Lower leg skin (tissue), 3 donors: ENCODE measurements at regions not wholly inside any gene's neighbourhood (a gene's known extent, or its start where the extent isn't known, plus 50 kb on each side); places are given as distances from the start of the nearest gene placed in this dataset.

Source experiments
- POLR2A ChIP-seq, 2 donors: fragments of 450-650 bp; IDR thresholded peaks; one replicate each; pipeline ENCODE4 v1.6.1; 2016 to 2017; ENCODE audit warnings: antibody characterized with exemption in 2 of 2, mild to moderate bottlenecking in 1 of 2, moderate library complexity in 1 of 2
- TF ChIP-seq, protein P1 (sequence below), 3 donors: fragments of 450-650 bp; IDR thresholded peaks; one replicate each; pipeline ENCODE4 v1.5.1; 2016; ENCODE audit warnings: antibody characterized with exemption in 3 of 3, mild to moderate bottlenecking in 3 of 3, moderate library complexity in 2 of 3

DNA sequence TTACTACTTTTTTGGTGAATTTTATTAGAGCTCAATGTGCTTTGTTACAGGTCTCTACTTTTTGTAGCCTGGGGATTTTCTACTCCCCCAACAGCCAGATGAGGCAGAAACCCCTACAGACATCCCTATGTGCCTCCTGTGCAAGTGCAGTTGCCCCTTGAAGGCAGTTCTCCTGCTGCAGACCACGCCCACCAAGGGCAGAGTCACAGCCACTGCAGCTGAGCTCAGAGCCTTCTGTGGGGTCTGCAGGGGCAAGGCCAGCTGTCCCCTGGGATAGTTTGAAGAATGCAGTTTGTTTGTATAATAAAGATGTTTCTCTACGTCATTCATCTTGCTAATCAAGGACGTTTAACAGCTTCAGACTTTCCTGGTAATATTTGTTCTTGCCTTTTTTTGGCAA lies 76.8 kb downstream of the NPAP1 start:
- TF ChIP-seq POLR2A (IDR thresholded peaks at IDR 0.05) = no peak
- TF ChIP-seq, protein P1, sequence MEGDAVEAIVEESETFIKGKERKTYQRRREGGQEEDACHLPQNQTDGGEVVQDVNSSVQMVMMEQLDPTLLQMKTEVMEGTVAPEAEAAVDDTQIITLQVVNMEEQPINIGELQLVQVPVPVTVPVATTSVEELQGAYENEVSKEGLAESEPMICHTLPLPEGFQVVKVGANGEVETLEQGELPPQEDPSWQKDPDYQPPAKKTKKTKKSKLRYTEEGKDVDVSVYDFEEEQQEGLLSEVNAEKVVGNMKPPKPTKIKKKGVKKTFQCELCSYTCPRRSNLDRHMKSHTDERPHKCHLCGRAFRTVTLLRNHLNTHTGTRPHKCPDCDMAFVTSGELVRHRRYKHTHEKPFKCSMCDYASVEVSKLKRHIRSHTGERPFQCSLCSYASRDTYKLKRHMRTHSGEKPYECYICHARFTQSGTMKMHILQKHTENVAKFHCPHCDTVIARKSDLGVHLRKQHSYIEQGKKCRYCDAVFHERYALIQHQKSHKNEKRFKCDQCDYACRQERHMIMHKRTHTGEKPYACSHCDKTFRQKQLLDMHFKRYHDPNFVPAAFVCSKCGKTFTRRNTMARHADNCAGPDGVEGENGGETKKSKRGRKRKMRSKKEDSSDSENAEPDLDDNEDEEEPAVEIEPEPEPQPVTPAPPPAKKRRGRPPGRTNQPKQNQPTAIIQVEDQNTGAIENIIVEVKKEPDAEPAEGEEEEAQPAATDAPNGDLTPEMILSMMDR (IDR thresholded peaks at IDR 0.05) = no peak
